COLO829 (cell line): ENCODE measurements at regions not wholly inside any gene's neighbourhood (a gene's known extent, or its start where the extent isn't known, plus 50 kb on each side); places are given as distances from the start of the nearest gene placed in this dataset.

Experiments
- DNase-seq: peaks from one replicate; pipeline ENCODE4 v3.0.0; 2012; ENCODE audit warnings: low spot score

GRCh38 chr6:140586426-140587061 lies 1212.1 kb upstream of the CITED2 start:
- DNase-seq = no peak

DNA sequence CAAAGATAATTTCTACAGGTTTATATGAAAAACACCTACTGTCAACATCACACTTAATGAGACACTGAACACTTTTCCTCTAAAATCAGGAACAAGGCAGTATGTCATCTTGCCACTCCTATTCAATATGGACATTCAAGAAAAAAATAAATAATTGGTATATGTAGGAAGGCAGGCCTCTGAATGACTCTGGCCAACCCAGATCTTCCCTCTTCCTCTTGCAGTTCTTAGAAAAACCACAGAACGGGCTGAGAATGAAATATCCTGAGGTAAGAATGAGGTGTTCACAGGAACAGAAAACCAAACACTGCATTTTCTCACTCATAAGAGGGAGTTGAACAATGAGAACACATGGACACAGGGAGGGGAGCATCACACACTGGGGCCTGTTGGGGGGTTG lies 1207.2 kb upstream of the CITED2 start:
- DNase-seq = no peak

GRCh38 chr6:140579918-140580317 lies 1205.5 kb upstream of the CITED2 start:
- DNase-seq = no peak

- no peak for DNase-seq
These were observed 1201.6 kb upstream of the CITED2 start for GRCh38 chr6:140576004-140576555.

DNA sequence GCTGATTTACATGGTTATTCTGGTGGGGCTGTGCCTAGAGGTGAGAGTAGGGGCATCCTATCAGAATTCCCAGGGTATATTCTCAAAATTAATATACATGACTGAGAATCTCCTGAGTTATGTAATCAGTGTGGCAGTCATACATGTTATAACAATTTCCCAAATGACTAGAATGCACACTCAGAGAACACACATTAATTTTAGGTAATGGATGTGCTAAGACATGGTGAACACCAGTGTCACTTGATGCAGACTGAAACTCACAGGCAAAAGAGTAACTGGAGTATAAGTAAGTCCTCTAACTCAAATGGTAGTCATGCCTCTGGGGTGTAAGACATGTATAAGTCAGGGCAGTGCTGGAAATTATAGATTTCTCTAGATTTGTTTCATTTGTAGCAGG lies 1198.4 kb upstream of the CITED2 start:
- DNase-seq = no peak

DNA sequence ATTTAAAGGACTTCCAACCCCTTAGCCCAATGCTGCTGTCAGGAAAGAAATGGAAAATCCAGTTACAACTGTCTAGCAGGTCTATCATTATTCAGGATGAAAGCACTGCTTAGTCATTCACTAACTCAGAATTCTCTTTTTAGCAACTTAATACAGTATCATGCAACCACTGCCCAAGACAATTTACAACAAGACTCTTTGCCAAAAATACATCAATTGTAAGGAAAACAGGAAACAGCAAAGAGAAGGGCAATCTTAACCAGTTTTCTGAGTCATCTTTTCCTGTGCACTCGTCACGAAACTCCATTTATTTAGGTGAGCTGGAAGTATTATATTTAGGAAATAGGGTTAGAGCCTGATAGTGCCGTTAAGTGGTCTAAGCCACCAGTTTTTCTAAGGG lies 1197.7 kb upstream of the CITED2 start:
- DNase-seq = peak; percentile 61

DNA sequence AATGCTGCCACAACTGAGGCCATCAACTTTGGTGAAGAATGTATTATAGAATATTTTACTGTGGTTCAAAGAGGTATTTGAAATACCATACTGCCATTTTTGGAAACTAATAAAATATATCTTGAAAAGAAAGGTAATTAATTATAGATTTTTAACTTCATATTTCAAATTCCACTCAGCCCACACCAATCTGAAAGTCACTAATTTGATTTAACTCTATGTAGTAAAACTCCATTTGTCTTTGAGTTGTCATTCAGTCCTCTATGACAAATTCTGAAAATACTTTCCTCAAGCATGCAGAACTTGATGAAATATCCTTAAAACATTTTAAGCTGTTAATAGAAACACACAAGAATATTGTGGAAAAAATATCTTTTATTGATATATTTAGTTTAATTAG lies 1196.7 kb upstream of the CITED2 start:
- DNase-seq = no peak

DNA sequence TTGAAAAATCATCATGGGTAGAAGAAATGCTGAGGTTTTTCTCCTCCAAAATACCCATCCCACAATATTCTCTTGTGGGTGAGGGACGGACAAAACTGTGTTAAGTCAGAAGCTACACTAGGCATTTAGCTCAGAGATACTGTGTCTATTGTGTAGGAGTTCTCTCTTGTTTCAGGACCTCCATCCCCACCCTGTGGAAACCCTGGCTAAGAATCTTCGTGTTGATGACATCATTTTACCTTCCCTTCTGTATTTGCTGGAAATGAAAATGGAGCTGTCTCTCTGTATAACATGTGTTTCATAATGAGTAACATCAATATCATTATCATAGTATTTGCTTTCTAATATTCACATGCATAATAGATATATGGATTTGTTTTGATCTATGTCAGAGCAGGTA lies 1193.0 kb upstream of the CITED2 start:
- no peak for DNase-seq

GRCh38 chr6:140566781-140567277 lies 1192.4 kb upstream of the CITED2 start:
- peak; percentile 14 for DNase-seq

GRCh38 chr6:140563728-140564127 lies 1189.3 kb upstream of the CITED2 start:
- DNase-seq = no peak

GRCh38 chr6:140561701-140562100 lies 1187.3 kb upstream of the CITED2 start:
- DNase-seq = peak; percentile 48

- peak; percentile 59 for DNase-seq
These were observed 1186.2 kb upstream of the CITED2 start for GRCh38 chr6:140560671-140561070.

DNA sequence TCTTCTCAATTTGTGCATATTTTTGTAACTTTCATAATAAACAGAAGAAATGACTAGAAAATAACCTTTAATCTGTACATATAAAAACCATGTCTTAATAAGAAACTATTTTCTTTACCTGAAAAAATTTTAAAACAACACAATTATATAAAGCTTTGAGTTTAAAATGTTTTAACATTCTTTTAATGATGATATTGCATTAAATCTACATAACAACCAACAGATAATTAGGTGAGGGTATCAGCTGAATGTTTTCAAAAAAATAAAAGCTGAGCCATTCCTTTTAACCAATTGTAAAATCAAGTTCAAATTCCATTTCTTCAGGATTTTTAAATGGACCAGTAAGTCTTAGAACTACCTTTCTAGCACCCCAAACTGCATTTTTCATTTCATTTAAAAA lies 1185.0 kb upstream of the CITED2 start:
- DNase-seq = no peak

DNA sequence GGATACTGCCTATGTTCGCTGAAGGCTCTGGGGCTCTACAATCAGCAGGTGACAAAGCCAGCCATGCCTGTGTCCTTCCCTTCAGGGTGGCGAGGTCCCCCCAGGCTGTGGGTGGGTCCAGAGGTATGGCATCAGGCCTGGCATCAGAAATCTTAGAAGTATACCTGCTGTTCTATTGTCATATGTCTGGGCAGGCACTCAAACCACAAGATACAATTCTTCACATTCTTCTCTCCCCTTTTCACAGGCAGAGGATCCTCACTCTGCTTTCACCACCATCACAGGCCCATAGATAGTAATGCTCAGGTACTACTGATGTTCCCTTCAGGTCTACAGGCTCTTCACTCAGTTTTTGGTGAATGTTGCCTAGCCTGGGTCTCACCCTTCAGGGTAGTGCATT lies 1180.0 kb upstream of the CITED2 start:
- no peak for DNase-seq

DNA sequence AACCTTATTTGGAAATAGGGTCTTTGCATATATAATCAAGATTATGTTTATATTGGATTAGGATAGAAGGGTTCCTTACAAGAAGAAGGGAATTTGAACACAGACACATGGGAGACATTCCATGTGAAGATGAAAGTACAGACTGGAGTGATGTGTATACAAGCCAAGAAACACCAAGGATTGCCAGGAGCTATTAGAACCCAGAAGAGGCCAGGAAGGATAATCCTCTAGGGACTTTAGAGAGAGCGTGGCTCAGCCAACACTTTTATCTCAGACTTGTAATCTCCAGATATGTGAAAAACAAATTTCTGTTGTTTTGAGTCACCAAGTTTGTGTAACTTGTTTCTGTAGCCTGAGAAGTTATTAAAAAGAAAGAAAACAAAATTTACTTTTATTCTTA lies 1173.9 kb upstream of the CITED2 start:
- DNase-seq = no peak

DNA sequence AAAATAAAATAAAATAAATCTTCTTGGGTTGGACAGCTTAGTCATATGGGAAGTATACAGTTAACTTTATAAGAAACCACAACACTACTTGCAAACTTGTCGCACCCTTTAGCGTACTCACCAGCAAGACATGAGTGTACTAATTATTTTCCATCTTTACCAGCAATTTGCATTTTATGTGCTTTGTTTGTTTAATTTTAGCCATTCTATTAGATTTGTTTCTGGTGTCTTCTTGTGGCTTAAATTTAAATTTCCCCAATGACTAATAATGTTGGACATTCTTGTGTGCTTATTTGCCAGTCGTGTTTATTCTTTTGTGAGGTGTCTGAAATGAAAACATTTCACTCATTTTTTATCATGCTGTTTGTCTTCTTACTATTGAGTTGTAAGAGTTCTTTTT lies 1172.2 kb upstream of the CITED2 start:
- DNase-seq = no peak

DNA sequence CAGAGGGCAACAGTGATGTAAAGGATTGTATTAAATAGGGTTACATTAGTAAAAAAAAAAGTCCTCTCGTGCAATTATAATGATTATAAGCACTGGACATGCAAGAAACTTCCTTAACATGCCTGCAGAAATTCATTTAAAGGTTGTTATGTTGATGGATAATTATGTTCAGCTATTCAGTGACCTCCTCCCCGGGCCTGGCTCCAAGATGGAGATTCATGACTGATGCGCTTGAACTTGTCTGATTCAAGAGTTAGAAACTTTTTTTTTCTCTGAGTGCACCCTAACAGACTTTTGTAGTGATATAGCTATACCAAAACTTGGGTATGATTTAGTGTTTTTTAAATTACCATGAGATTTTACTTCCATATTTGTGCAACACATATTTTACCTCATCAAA lies 1170.0 kb upstream of the CITED2 start:
- DNase-seq = no peak

- no peak for DNase-seq
These were observed 1168.4 kb upstream of the CITED2 start for GRCh38 chr6:140542863-140543262.

- no peak for DNase-seq
These were observed 1166.8 kb upstream of the CITED2 start for GRCh38 chr6:140541288-140541687.

- no peak for DNase-seq
These were observed 1166.3 kb upstream of the CITED2 start for GRCh38 chr6:140540743-140541142.

DNA sequence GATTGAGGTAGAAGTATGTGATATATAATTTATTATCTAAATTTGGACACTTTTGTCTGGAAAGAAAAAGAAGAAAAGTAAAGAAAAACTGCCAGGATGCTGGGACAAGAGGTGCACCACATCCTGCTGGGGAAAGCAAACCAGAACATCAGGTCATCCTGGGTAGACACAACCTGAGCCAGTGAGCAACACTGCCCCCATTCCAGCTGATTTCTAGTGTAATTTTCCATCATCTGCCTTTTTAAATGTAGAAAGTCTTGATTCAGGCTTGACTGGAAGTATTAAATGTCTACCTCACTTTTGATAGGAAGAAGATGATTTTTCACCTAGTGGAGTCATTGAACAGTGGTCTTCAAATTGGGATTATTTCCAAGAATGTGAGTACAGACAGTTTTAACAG lies 1164.5 kb upstream of the CITED2 start:
- no peak for DNase-seq

- peak; percentile 28 for DNase-seq
These were observed 1163.6 kb upstream of the CITED2 start for GRCh38 chr6:140537834-140538705.

DNA sequence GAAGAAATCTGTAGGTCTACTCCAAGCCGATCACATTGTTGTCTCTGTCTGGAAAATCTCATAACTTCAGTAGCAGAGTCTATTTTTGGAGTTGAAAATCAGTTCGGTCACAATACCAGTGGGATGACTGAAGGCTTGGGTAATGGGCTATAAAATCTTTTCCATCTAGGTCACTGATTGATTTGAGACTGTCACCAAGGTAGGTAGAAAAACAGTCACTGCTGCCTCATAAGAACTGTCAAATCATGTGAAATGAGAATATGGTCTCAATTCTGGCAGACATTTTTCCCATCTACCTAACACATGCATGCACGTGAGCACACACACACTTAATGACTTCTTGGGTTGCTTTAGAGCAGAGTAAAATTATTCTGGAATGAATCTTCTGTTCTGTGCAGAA lies 1162.8 kb upstream of the CITED2 start:
- DNase-seq = no peak
